PC-3 (cell line): ENCODE measurements at regions not wholly inside any gene's neighbourhood (a gene's known extent, or its start where the extent isn't known, plus 50 kb on each side); places are given as distances from the start of the nearest gene placed in this dataset.
"Not testable (repeated sequence)": the region's sequence is repeated elsewhere in the genome, so short reads cannot be mapped to it uniquely, and the experiment has no call there.

Experiments used
- ATAC-seq: fragments of 200-7000 bp; cut with Tn5 transposase; 2 replicates; pipeline ENCODE4 v1.9.1; 2020; ENCODE audit warnings: mild to moderate bottlenecking, moderate library complexity
- BruUV-seq: library from RNA; stranded (reverse); fragments of 400-500 nt; replicated peaks from 2 replicates; lab custom pipeline; 2021; lab: Mats Ljungman, UMichigan
- CTCF ChIA-PET: fragments of 300-600 bp; sonication (Branson Sonifier 250); formaldehyde crosslinking; loops from one replicate; lab custom pipeline; 2022; ENCODE audit warnings: antibody characterized with exemption; lab: Charles Lee
- POLR2A ChIA-PET: fragments of 300-600 bp; sonication (Branson Sonifier 250); formaldehyde crosslinking; loops from one replicate; lab custom pipeline; 2022; ENCODE audit warnings: antibody characterized with exemption; ENCODE audit not compliant: unreplicated experiment; lab: Charles Lee
- DNase-seq: peaks from one replicate; pipeline ENCODE4 v3.0.0-alpha.2; 2015
- H2AFZ ChIP-seq: fragments of 300-600 bp; sonication (generic); 2 replicates; pipeline ENCODE4 v1.6.0; 2016; ENCODE audit warnings: antibody characterized with exemption, low read length
- H3F3A ChIP-seq: fragments of 300-600 bp; sonication (generic); one replicate; pipeline ENCODE4 v1.6.0; 2017; ENCODE audit warnings: antibody characterized with exemption, low read length, control low read depth, mild to moderate bottlenecking; ENCODE audit not compliant: unreplicated experiment
- H3K27ac ChIP-seq: fragments of 300-600 bp; sonication (generic); 2 replicates; pipeline ENCODE4 v1.5.1; 2016; ENCODE audit warnings: mild to moderate bottlenecking, low read length
- H3K27me3 ChIP-seq: fragments of 300-600 bp; sonication (generic); 2 replicates; pipeline ENCODE4 v1.6.1; 2016; ENCODE audit warnings: low read length, mixed read lengths
- H3K36me3 ChIP-seq: fragments of 300-600 bp; sonication (generic); 2 replicates; pipeline ENCODE4 v1.6.1; 2016; ENCODE audit warnings: low read depth, mixed run types, low read length, mixed read lengths
- H3K4me1 ChIP-seq: fragments of 300-600 bp; sonication (generic); 2 replicates; pipeline ENCODE4 v1.5.1; 2016; ENCODE audit warnings: low read length; ENCODE audit not compliant: insufficient read depth
- H3K4me2 ChIP-seq: fragments of 300-600 bp; sonication (generic); 2 replicates; pipeline ENCODE4 v1.6.0; 2016; ENCODE audit warnings: low read length
- H3K4me3 ChIP-seq: fragments of 300-600 bp; sonication (generic); 2 replicates; pipeline ENCODE4 v1.5.1; 2016; ENCODE audit warnings: mild to moderate bottlenecking, low read length, mixed read lengths
- H3K79me2 ChIP-seq: fragments of 300-600 bp; sonication (generic); 2 replicates; pipeline ENCODE4 v1.6.1; 2017; ENCODE audit warnings: low read length, mixed read lengths
- H3K9ac ChIP-seq: fragments of 300-600 bp; sonication (generic); 2 replicates; pipeline ENCODE4 v1.6.0; 2016; ENCODE audit warnings: mild to moderate bottlenecking, low read length
- H3K9me2 ChIP-seq: fragments of 300-600 bp; sonication (generic); replicated peaks from 2 replicates; pipeline ENCODE4 v1.6.1; 2016; ENCODE audit warnings: mixed run types, low read length, mixed read lengths
- H3K9me3 ChIP-seq: fragments of 300-600 bp; sonication (generic); 2 replicates; pipeline ENCODE4 v1.6.1; 2016; ENCODE audit warnings: low read length, mixed read lengths
- H4K20me1 ChIP-seq: fragments of 300-600 bp; sonication (generic); 2 replicates; pipeline ENCODE4 v1.6.1; 2016; ENCODE audit warnings: low read length, mixed read lengths
- CTCF ChIP-seq: fragments of 300-600 bp; sonication (generic); conservative IDR thresholded peaks from 2 replicates; pipeline ENCODE4 v1.5.1; 2017; ENCODE audit warnings: antibody characterized with exemption, low read depth, mild to moderate bottlenecking, low read length
- EZH2 ChIP-seq: fragments of 300-600 bp; sonication (generic); IDR thresholded peaks from one replicate; pipeline ENCODE4 v1.6.1; 2017; ENCODE audit warnings: antibody characterized with exemption, mild to moderate bottlenecking, low read length; ENCODE audit not compliant: unreplicated experiment
- EZH2phosphoT487 ChIP-seq: fragments of 300-600 bp; sonication (generic); IDR thresholded peaks from 2 replicates; pipeline ENCODE4 v1.6.1; 2018; ENCODE audit warnings: mild to moderate bottlenecking, antibody characterized with exemption, low read length, borderline replicate concordance
- intact Hi-C: fragments of 100-400 bp; cut with micrococcal nuclease; formaldehyde crosslinking; loops from 2 replicates; pipeline ENCODE4 v1.9.0; 2023

DNA sequence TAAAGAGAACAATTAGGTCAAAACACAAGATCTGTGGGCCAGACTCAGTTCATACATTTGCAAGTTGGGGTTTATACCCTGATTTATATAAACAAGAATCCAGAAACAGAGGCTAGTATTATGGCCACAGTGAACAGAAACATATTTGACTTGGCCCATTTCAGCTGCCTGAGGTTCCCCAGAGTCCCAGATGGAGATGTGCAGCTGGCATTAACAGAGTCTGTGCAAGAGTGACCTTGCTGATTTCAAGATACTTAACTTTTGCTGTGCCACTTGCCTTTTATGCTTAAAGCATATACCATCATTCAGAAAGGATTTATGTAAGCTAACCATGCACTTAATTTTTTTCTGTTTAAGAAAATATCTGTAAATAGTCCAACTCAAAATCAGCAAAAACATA, 636.3 kb downstream of the TRIB2 start:
- intact Hi-C loops = no loop called here
- Histone ChIP-seq H2AFZ (no peak overlapping the region), H3K9me2 (no peaks in the 10 kb centered on the region), H4K20me1 (no peaks in the 10 kb centered on the region), H3K4me2 (no peak overlapping the region), H3F3A (no peaks in the 10 kb centered on the region), H3K27me3 (no peaks in the 10 kb centered on the region), H3K79me2 (no peaks in the 10 kb centered on the region), H3K4me1 (no peaks in the 10 kb centered on the region), H3K36me3 (no peaks in the 10 kb centered on the region), H3K27ac (no peak overlapping the region), H3K9me3 (no peaks in the 10 kb centered on the region), H3K4me3 (no peak overlapping the region), H3K9ac (no peak overlapping the region)
- TF ChIP-seq EZH2phosphoT487 = no peak
- no peak for TF ChIP-seq EZH2
- no peak for TF ChIP-seq CTCF
- ChIA-PET CTCF (no interaction called here), POLR2A (no interaction called here)
- ATAC-seq (no peak), DNase-seq (no peak)
- BruUV-seq = no TSS peak

GRCh38 chr2:13354031-13354430, 637.3 kb downstream of the TRIB2 start:
- Histone ChIP-seq H3K27ac (no peak overlapping the region), H3K9ac (no peak overlapping the region), H3K9me2 (no peaks in the 10 kb centered on the region), H3K4me3 (no peak overlapping the region), H3K79me2 (no peaks in the 10 kb centered on the region), H3K9me3 (no peaks in the 10 kb centered on the region), H3F3A (no peaks in the 10 kb centered on the region), H3K36me3 (no peaks in the 10 kb centered on the region), H3K4me1 (no peaks in the 10 kb centered on the region), H2AFZ (no peak overlapping the region), H3K4me2 (no peak overlapping the region), H4K20me1 (no peaks in the 10 kb centered on the region), H3K27me3 (no peaks in the 10 kb centered on the region)
- intact Hi-C loops = no loop called here
- no TSS peak for BruUV-seq
- ChIA-PET CTCF (no interaction called here), POLR2A (no interaction called here)
- DNase-seq (no peak), ATAC-seq (no peak)
- TF ChIP-seq EZH2 = no peak
- no peak for TF ChIP-seq CTCF
- TF ChIP-seq EZH2phosphoT487 = no peak

DNA sequence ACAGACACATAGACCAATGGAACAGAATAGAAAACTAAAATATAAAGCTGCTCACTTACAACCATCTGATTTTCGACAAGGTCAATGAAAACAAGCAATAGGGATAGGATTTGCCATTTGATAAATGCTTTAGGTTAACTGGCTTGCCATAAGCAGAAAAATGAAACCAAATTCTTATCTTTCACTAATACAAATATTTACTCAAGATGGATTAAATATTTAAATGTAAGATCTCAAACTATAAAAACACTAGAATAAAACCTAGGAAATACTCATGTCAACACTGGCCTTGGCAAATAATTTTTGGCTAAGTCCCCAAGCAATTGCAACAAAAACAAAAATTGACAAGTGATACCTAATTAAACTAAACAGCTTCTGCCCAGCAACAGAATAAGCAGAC, 665.2 kb downstream of the TRIB2 start:
- H3K4me3 ChIP-seq, BruUV-seq, H3K27ac ChIP-seq, H3K9me2 ChIP-seq, H3K4me2 ChIP-seq, H3K36me3 ChIP-seq, H3K9ac ChIP-seq, H3K4me1 ChIP-seq, H3K79me2 ChIP-seq, CTCF ChIA-PET, H2AFZ ChIP-seq, ATAC-seq, H3K9me3 ChIP-seq, H4K20me1 ChIP-seq, H3K27me3 ChIP-seq, POLR2A ChIA-PET, intact Hi-C loops, DNase-seq, H3F3A ChIP-seq: not testable (repeated sequence)

- H3K9me3 ChIP-seq, DNase-seq, CTCF ChIA-PET, H3K4me2 ChIP-seq, H3K27ac ChIP-seq, H3K9me2 ChIP-seq, H3K4me1 ChIP-seq, intact Hi-C loops, H3K9ac ChIP-seq, ATAC-seq, H3K36me3 ChIP-seq, BruUV-seq, H3K4me3 ChIP-seq, POLR2A ChIA-PET, H3K27me3 ChIP-seq, H3K79me2 ChIP-seq, H3F3A ChIP-seq, H2AFZ ChIP-seq, H4K20me1 ChIP-seq: not testable (repeated sequence)
Measured at GRCh38 chr2:13389172-13389571, 672.4 kb downstream of the TRIB2 start.
